Nephron progenitor cell (in vitro differentiated cells): ENCODE measurements at regions not wholly inside any gene's neighbourhood (a gene's known extent, or its start where the extent isn't known, plus 50 kb on each side); places are given as distances from the start of the nearest gene placed in this dataset.

ENCODE experiments used
- DNase-seq: peaks from one replicate; pipeline ENCODE4 v3.0.0; 2021
- H3K27ac Mint-ChIP-seq: 2 replicates; pipeline ENCODE4 v1.8.0; 2021; ENCODE audit warnings: mild to moderate bottlenecking, moderate library complexity, mixed read lengths
- H3K27me3 Mint-ChIP-seq: 2 replicates; pipeline ENCODE4 v1.8.0; 2021; ENCODE audit warnings: mild to moderate bottlenecking, low read depth, mixed read lengths; ENCODE audit not compliant: poor library complexity
- H3K36me3 Mint-ChIP-seq: 2 replicates; pipeline ENCODE4 v1.8.0; 2021; ENCODE audit warnings: low read depth, mixed read lengths
- H3K4me1 Mint-ChIP-seq: 2 replicates; pipeline ENCODE4 v1.8.0; 2021; ENCODE audit warnings: mixed read lengths
- H3K4me3 Mint-ChIP-seq: 2 replicates; pipeline ENCODE4 v1.8.0; 2021; ENCODE audit warnings: mild to moderate bottlenecking, moderate library complexity, mixed read lengths
- H3K9me3 Mint-ChIP-seq: 2 replicates; pipeline ENCODE4 v1.8.0; 2021; ENCODE audit warnings: mild to moderate bottlenecking, moderate library complexity, mixed read lengths
- TF ChIP-seq, protein P1 (sequence below): fragments of 200-600 bp; sonication (generic); IDR thresholded peaks from 2 replicates; pipeline ENCODE4 v1.5.0; 2021; ENCODE audit warnings: antibody characterized with exemption

DNA sequence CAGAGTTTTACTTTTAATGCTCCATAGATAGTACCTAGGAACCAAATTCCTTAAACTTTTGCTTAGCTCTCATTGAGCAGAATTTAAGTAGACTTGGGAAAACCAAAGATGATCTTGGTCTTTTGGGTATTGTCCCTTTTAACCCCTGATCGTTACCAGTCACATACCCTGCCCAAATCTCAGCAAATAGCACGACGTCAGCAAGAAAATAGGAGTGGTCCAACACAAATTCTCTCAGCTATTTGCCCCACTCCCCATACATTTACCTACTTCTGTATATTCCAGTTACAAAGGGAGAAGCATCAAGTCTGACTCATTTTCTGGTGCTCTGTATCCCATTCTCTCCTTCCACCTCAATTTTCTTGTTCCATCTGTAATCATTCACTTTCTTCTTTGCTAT lies 387.3 kb downstream of the CCDC85A start:
- DNase-seq = no peak
- H3K27ac Mint-ChIP-seq = no peak overlapping the region
- H3K27me3 Mint-ChIP-seq = no peaks in the 10 kb centered on the region
- TF ChIP-seq, protein P1, sequence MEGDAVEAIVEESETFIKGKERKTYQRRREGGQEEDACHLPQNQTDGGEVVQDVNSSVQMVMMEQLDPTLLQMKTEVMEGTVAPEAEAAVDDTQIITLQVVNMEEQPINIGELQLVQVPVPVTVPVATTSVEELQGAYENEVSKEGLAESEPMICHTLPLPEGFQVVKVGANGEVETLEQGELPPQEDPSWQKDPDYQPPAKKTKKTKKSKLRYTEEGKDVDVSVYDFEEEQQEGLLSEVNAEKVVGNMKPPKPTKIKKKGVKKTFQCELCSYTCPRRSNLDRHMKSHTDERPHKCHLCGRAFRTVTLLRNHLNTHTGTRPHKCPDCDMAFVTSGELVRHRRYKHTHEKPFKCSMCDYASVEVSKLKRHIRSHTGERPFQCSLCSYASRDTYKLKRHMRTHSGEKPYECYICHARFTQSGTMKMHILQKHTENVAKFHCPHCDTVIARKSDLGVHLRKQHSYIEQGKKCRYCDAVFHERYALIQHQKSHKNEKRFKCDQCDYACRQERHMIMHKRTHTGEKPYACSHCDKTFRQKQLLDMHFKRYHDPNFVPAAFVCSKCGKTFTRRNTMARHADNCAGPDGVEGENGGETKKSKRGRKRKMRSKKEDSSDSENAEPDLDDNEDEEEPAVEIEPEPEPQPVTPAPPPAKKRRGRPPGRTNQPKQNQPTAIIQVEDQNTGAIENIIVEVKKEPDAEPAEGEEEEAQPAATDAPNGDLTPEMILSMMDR = no peak
- no peak overlapping the region for H3K4me3 Mint-ChIP-seq
- H3K4me1 Mint-ChIP-seq = no peaks in the 10 kb centered on the region
- no peaks in the 10 kb centered on the region for H3K9me3 Mint-ChIP-seq
- H3K36me3 Mint-ChIP-seq = no peaks in the 10 kb centered on the region

DNA sequence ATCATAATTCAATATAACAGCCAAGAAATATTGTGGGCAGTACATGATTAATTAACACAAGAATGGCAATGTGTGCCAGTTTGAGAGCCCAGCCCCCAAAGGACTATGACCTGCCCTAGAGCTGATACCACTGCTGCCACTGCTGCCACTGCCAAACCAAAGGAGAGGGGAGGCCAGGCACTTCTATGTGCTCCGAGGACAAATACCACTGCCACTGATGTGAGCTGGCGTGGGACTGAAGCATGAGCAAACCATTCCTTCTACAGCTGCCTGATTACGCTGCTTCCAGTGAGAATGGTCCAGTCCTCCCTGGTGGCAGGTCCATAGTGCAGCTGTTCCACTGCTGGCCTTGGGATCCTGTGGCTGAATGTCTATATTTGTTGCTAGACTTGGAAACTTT lies 392.2 kb downstream of the CCDC85A start:
- peaks cover 3% of the 10 kb centered on the region for H3K27me3 Mint-ChIP-seq
- TF ChIP-seq, protein P1 = no peak
- H3K36me3 Mint-ChIP-seq = no peaks in the 10 kb centered on the region
- H3K4me3 Mint-ChIP-seq = no peak overlapping the region
- no peak for DNase-seq
- no peak overlapping the region for H3K27ac Mint-ChIP-seq
- H3K4me1 Mint-ChIP-seq = no peaks in the 10 kb centered on the region
- H3K9me3 Mint-ChIP-seq = peaks cover 5% of the 10 kb centered on the region

DNA sequence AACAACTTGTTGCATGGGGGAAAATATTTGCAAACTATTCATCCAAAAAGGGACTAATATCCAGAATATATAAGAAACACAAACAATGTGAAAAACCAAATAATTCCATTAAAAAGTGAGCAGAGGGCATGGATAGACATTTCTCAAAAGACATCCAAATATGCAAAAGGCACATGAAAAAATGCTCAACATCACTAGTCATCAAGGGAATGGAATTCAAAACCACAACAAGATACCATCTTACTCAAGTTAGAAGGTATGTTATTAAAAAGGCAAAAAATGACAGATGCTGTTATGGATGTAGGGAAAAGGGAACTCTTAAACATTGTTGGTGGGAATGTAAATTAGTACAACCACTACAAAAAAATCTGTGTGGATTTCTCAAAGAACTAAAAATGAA lies 396.5 kb downstream of the CCDC85A start:
- Mint-ChIP-seq H3K27ac (no peak overlapping the region), H3K4me1 (no peaks in the 10 kb centered on the region), H3K27me3 (peaks cover 3% of the 10 kb centered on the region), H3K36me3 (no peaks in the 10 kb centered on the region), H3K4me3 (no peak overlapping the region), H3K9me3 (peaks cover 5% of the 10 kb centered on the region)
- TF ChIP-seq, protein P1 = no peak
- no peak for DNase-seq

DNA sequence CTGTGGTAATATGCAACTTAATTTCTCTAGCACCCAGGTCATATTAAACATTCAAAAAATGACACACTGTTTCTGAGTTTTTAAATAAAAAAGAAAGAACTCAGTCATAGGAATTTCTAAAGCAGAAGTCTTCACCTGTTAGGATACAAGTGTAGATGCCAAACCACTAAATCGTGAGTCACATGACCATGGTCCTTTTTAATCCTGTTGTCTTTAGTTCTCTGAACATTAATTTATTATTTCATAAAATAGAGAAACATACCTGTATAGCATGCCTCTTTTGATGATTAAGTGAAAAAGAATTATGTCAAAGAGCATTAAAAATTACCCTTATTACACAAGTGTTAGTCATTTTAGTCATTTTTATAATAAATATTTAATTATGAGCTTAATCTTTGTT lies 398.8 kb downstream of the CCDC85A start:
- no peak overlapping the region for H3K27ac Mint-ChIP-seq
- TF ChIP-seq, protein P1 = no peak
- H3K36me3 Mint-ChIP-seq = no peaks in the 10 kb centered on the region
- peaks cover 3% of the 10 kb centered on the region for H3K27me3 Mint-ChIP-seq
- no peak for DNase-seq
- no peaks in the 10 kb centered on the region for H3K9me3 Mint-ChIP-seq
- H3K4me3 Mint-ChIP-seq = no peak overlapping the region
- no peaks in the 10 kb centered on the region for H3K4me1 Mint-ChIP-seq

DNA sequence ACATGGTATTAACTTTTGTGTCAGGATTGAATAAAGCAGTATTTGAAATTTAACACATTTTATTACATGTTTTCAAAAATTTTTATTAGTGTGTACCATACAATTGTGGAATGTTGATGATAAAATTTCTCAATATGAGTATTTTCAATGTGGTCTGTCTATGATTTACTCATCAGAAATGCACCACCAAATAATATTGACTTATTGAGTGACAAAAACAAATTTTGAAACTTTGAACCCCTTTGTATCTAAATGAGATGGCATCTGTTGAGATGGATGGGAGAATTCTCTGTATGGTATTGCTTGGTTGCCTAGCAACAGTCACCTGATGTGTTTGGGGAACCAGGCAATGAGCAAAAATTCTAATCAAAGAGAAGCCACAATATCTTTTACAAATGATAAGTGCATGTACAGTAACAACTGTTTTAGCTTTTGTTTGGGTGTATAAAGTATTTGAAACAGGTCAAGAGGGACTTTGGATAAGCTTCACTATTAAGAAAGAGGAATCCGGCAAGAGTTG lies 400.1 kb downstream of the CCDC85A start:
- H3K27ac Mint-ChIP-seq = no peak overlapping the region
- TF ChIP-seq, protein P1 = no peak
- no peak overlapping the region for H3K4me3 Mint-ChIP-seq

DNA sequence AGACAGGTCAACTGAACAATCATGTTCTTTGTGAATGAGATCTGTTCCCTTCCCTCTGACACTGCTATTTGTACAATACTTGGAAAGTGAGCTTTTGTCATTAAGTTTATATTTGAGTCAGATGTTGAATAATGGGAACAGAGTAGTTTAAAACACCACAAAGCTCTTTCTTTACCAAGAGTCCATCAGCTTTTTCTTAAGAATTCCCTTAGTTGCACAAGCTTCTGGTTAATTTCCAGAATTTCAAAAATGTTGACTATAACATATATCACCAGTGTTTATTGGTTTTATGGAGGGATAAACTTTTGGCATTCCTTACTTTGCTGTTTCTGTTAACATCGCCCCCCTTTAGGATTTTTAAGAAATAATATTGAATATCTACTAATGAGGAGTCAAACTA lies 403.7 kb downstream of the CCDC85A start:
- no peak for DNase-seq
- H3K9me3 Mint-ChIP-seq = no peaks in the 10 kb centered on the region
- no peaks in the 10 kb centered on the region for H3K36me3 Mint-ChIP-seq
- H3K4me3 Mint-ChIP-seq = no peak overlapping the region
- TF ChIP-seq, protein P1 = no peak
- H3K27ac Mint-ChIP-seq = no peak overlapping the region
- no peaks in the 10 kb centered on the region for H3K4me1 Mint-ChIP-seq
- H3K27me3 Mint-ChIP-seq = no peaks in the 10 kb centered on the region

More for the DNA sequence above, 400.1 kb downstream of the CCDC85A start:
- peaks cover 3% of the 10 kb centered on the region for H3K27me3 Mint-ChIP-seq
- no peaks in the 10 kb centered on the region for H3K36me3 Mint-ChIP-seq
- DNase-seq = no peak
- H3K9me3 Mint-ChIP-seq = no peaks in the 10 kb centered on the region
- no peaks in the 10 kb centered on the region for H3K4me1 Mint-ChIP-seq
